HEK293T (cell line): ENCODE measurements at regions not wholly inside any gene's neighbourhood (a gene's known extent, or its start where the extent isn't known, plus 50 kb on each side); places are given as distances from the start of the nearest gene placed in this dataset.

Experiments used
- FOXA1 ChIP-seq: fragments of 450-650 bp; IDR thresholded peaks from 2 replicates; pipeline ENCODE4 v1.6.1; 2016; ENCODE audit warnings: mild to moderate bottlenecking
- NFRKB ChIP-seq: fragments of 450-650 bp; IDR thresholded peaks from 2 replicates; pipeline ENCODE4 v1.6.1; 2016; ENCODE audit warnings: mild to moderate bottlenecking, moderate library complexity
- SP1 ChIP-seq: fragments of 450-650 bp; IDR thresholded peaks from 2 replicates; pipeline ENCODE4 v1.6.1; 2017
- ZNF384 ChIP-seq: fragments of 450-650 bp; IDR thresholded peaks from 2 replicates; pipeline ENCODE4 v1.6.1; 2016
- TF ChIP-seq, protein P1 (sequence below): fragments of 450-650 bp; IDR thresholded peaks from 2 replicates; pipeline ENCODE4 v1.6.1; 2016

- no peak for TF ChIP-seq NFRKB
- no peak for TF ChIP-seq FOXA1
- TF ChIP-seq ZNF384: no peak
- no peak for TF ChIP-seq SP1
- TF ChIP-seq, protein P1, sequence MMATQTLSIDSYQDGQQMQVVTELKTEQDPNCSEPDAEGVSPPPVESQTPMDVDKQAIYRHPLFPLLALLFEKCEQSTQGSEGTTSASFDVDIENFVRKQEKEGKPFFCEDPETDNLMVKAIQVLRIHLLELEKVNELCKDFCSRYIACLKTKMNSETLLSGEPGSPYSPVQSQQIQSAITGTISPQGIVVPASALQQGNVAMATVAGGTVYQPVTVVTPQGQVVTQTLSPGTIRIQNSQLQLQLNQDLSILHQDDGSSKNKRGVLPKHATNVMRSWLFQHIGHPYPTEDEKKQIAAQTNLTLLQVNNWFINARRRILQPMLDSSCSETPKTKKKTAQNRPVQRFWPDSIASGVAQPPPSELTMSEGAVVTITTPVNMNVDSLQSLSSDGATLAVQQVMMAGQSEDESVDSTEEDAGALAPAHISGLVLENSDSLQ: no peak
These were observed 229.1 kb upstream of the CARD18 start for GRCh38 chr11:105368711-105369110.
